Panc1 (cell line): ENCODE measurements at regions not wholly inside any gene's neighbourhood (a gene's known extent, or its start where the extent isn't known, plus 50 kb on each side); places are given as distances from the start of the nearest gene placed in this dataset.

Source experiments
- ATAC-seq: fragments of 200-7000 bp; cut with Tn5 transposase; 2 replicates; pipeline ENCODE4 v1.9.1; 2020; ENCODE audit warnings: mild to moderate bottlenecking, moderate library complexity
- BruUV-seq: library from RNA; stranded (reverse); fragments of 400-500 nt; replicated peaks from 2 replicates; lab custom pipeline; 2021; lab: Mats Ljungman, UMichigan
- CTCF ChIA-PET: fragments of 300-600 bp; sonication (Branson Sonifier 250); formaldehyde crosslinking; loops from one replicate; lab custom pipeline; 2022; ENCODE audit warnings: antibody characterized with exemption; lab: Charles Lee
- POLR2A ChIA-PET: fragments of 300-600 bp; sonication (Branson Sonifier 250); formaldehyde crosslinking; loops from one replicate; lab custom pipeline; 2022; ENCODE audit warnings: antibody characterized with exemption; lab: Charles Lee
- DNase-seq: peaks from one replicate; pipeline ENCODE4 v3.0.0-alpha.2; 2010; ENCODE audit warnings: low read depth, low spot score
- H3K27ac ChIP-seq: 2 replicates; pipeline ENCODE4 v1.5.1; 2011; ENCODE audit warnings: mild to moderate bottlenecking, low read length, inconsistent platforms
- H3K27me3 ChIP-seq: fragments of 200-500 bp; sonication (Bioruptor generic); 2 replicates; pipeline ENCODE4 v1.6.0; 2014; ENCODE audit warnings: low read length, inconsistent platforms; ENCODE audit not compliant: control insufficient read depth, insufficient read depth
- H3K36me3 ChIP-seq: fragments of 200-500 bp; sonication (Bioruptor generic); 2 replicates; pipeline ENCODE4 v1.5.1; 2014; ENCODE audit warnings: inconsistent platforms, mild to moderate bottlenecking, low read length, moderate library complexity; ENCODE audit not compliant: control insufficient read depth, insufficient read depth
- H3K4me1 ChIP-seq: 2 replicates; pipeline ENCODE4 v1.5.1; 2011; ENCODE audit warnings: inconsistent platforms, mild to moderate bottlenecking, low read length, moderate library complexity; ENCODE audit not compliant: control insufficient read depth, insufficient read depth
- H3K4me3 ChIP-seq, 2 experiments: 2 replicates each; pipeline ENCODE4 v1.5.1; 2011 to 2012; ENCODE audit warnings: low read depth in 2 of 2, low read length in 2 of 2, mild to moderate bottlenecking in 2 of 2, inconsistent platforms in 1 of 2, moderate library complexity in 1 of 2
- H3K9me3 ChIP-seq: fragments of 200-500 bp; sonication (Bioruptor generic); 2 replicates; pipeline ENCODE4 v1.5.1; 2014; ENCODE audit warnings: low read depth, mild to moderate bottlenecking, inconsistent platforms, low read length, moderate library complexity; ENCODE audit not compliant: control insufficient read depth, insufficient read depth
- CTCF ChIP-seq: fragments of 450-650 bp; IDR thresholded peaks from 2 replicates; pipeline ENCODE4 v1.5.1; 2017; ENCODE audit warnings: mild to moderate bottlenecking
- POLR2AphosphoS5 ChIP-seq: IDR thresholded peaks from 2 replicates; pipeline ENCODE4 v1.6.1; 2012; ENCODE audit warnings: mild to moderate bottlenecking, low read depth, low read length, moderate library complexity
- REST ChIP-seq, 2 experiments: IDR thresholded peaks; 2 replicates each; pipeline ENCODE4 v1.6.1; 2011 to 2012; ENCODE audit warnings: low read depth in 2 of 2, control low read depth in 1 of 2, low read length in 1 of 2, mild to moderate bottlenecking in 1 of 2, moderate library complexity in 1 of 2; ENCODE audit not compliant: insufficient read depth in 1 of 2
- SIN3A ChIP-seq: IDR thresholded peaks from 2 replicates; pipeline ENCODE4 v1.6.1; 2012; ENCODE audit warnings: low read depth, mild to moderate bottlenecking, low read length, moderate library complexity, borderline replicate concordance; ENCODE audit not compliant: insufficient read depth
- TCF7L2 ChIP-seq: IDR thresholded peaks from 2 replicates; pipeline ENCODE4 v1.6.1; 2011; ENCODE audit warnings: mild to moderate bottlenecking, low read depth, low read length, inconsistent platforms
- in situ Hi-C: cut with HindIII; loops from 2 replicates; pipeline ENCODE4 v1.10.0; 2016; ENCODE audit warnings: low sequenced_read_pairs, low pct_unique_long_range_greater_than_20kb
- intact Hi-C: fragments of 100-400 bp; cut with micrococcal nuclease; formaldehyde crosslinking; loops from one replicate; pipeline ENCODE4 v1.10.0; 2022; ENCODE audit not compliant: unreplicated experiment

- CTCF ChIA-PET: no interaction called here
- POLR2A ChIA-PET: no interaction called here
- Histone ChIP-seq H3K27me3 (peaks cover 2% of the 10 kb centered on the region), H3K4me3 (no peak overlapping the region), H3K4me1 (no peaks in the 10 kb centered on the region), H3K9me3 (no peaks in the 10 kb centered on the region), H3K36me3 (no peaks in the 10 kb centered on the region), H3K27ac (no peak overlapping the region)
- TF ChIP-seq SIN3A (no peak), CTCF (no peak), REST (IDR thresholded peaks at IDR 0.05; ENCODE audit: insufficient read depth in 1 of 2, low read depth in 2 of 2, low read length in 1 of 2) (no peak), TCF7L2 (no peak), POLR2AphosphoS5 (no peak)
- DNase-seq (no peak), ATAC-seq (no peak)
- BruUV-seq: no TSS peak
- in situ Hi-C loops: no loop called here
- intact Hi-C loops: no loop called here
These were observed 93.5 kb upstream of the SIM2 start for GRCh38 chr21:36605426-36605825.

- H3K36me3 ChIP-seq: no peaks in the 10 kb centered on the region
- ATAC-seq (no peak), DNase-seq (no peak)
- intact Hi-C loops (no loop called here), in situ Hi-C loops (no loop called here)
- H3K4me3 ChIP-seq: no peak overlapping the region
- ChIA-PET CTCF (no interaction called here), POLR2A (no interaction called here)
- peaks cover 11% of the 10 kb centered on the region for H3K27me3 ChIP-seq
- no TSS peak for BruUV-seq
- no peaks in the 10 kb centered on the region for H3K4me1 ChIP-seq
- H3K9me3 ChIP-seq: no peaks in the 10 kb centered on the region
- no peak for TF ChIP-seq CTCF
- TF ChIP-seq POLR2AphosphoS5: no peak
- no peak for TF ChIP-seq SIN3A
- TF ChIP-seq TCF7L2: no peak
- TF ChIP-seq REST (IDR thresholded peaks at IDR 0.05; ENCODE audit: insufficient read depth in 1 of 2, low read depth in 2 of 2, low read length in 1 of 2): no peak
- no peak overlapping the region for H3K27ac ChIP-seq
These were observed 92.5 kb upstream of the SIM2 start for GRCh38 chr21:36606287-36606982.
